ENCODE measurements at regions not wholly inside any gene's neighbourhood (a gene's known extent, or its start where the extent isn't known, plus 50 kb on each side); places are given as distances from the start of the nearest gene placed in this dataset.

- TF ChIP-seq CTCF (IDR thresholded peaks at IDR 0.05) (peak in 1 of 4 experiments; percentile 7), EP300 (IDR thresholded peaks at IDR 0.05) (no peak), POLR2AphosphoS5 (IDR thresholded peaks at IDR 0.05) (no peak)
Observed at GRCh38 chr3:159792070-159792469, 196.6 kb upstream of the IL12A start.

Data from gastroesophageal sphincter (tissue), 3 donors.